Activated CD4-positive, alpha-beta memory T cell treated with anti-CD3 and anti-CD28 coated beads for 36 hours (primary cell): ENCODE measurements at regions not wholly inside any gene's neighbourhood (a gene's known extent, or its start where the extent isn't known, plus 50 kb on each side); places are given as distances from the start of the nearest gene placed in this dataset.
A peak's percentile ranks its signal among the peaks of the same experiment; 100 is the strongest.

Source experiments
- CTCF ChIA-PET: fragments of 350-600 bp; sonication (Branson Sonifier 250); formaldehyde crosslinking; loops from one replicate; lab custom pipeline; 2021; ENCODE audit warnings: antibody characterized with exemption, inconsistent platforms; lab: Charles Lee
- POLR2A ChIA-PET: fragments of 350-600 bp; sonication (Branson Sonifier 250); formaldehyde crosslinking; loops from one replicate; lab custom pipeline; 2021; ENCODE audit warnings: antibody characterized with exemption; lab: Charles Lee
- DNase-seq: peaks from one replicate; pipeline ENCODE4 v3.0.0-alpha.2; 2020
- H3K27ac Mint-ChIP-seq: one replicate; pipeline ENCODE4 v1.8.0; 2021; ENCODE audit warnings: mixed read lengths
- H3K27me3 Mint-ChIP-seq: one replicate; pipeline ENCODE4 v1.8.0; 2021; ENCODE audit warnings: mixed read lengths
- H3K36me3 Mint-ChIP-seq: one replicate; pipeline ENCODE4 v1.8.0; 2021; ENCODE audit warnings: mixed read lengths
- H3K4me1 Mint-ChIP-seq: one replicate; pipeline ENCODE4 v1.8.0; 2021; ENCODE audit warnings: low read depth, mixed read lengths
- H3K4me3 Mint-ChIP-seq: one replicate; pipeline ENCODE4 v1.8.0; 2021; ENCODE audit warnings: mild to moderate bottlenecking, mixed read lengths
- H3K9me3 Mint-ChIP-seq: one replicate; pipeline ENCODE4 v1.8.0; 2021; ENCODE audit warnings: mixed read lengths
- intact Hi-C: fragments of 100-400 bp; cut with micrococcal nuclease; formaldehyde crosslinking; loops from one replicate; pipeline ENCODE4 v1.15.1; 2023

DNA sequence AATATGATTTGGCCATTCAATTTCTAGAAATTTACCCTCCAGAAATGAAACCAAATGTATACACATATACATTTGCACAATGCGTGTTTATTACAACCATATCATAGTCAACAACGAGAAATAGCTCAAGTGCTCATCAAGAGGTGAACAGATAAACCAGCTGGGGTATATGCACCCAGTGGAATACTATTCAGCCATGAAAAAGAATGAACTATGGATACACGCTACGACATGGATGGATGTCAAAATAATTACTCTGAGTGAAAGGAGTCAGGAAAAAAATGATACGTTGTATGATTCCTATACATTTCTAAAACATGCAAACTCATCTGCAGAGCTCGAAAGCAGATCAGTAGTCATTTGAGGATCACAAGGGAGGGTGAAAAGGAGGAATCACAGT lies 441.5 kb upstream of the ADAMTS16 start:
- Mint-ChIP-seq H3K9me3 (peaks cover 19% of the 10 kb centered on the region), H3K27me3 (no peaks in the 10 kb centered on the region), H3K4me1 (no peaks in the 10 kb centered on the region), H3K27ac (no peak overlapping the region), H3K36me3 (no peaks in the 10 kb centered on the region), H3K4me3 (no peak overlapping the region)
- ChIA-PET POLR2A (no interaction called here), CTCF (no interaction called here)
- intact Hi-C loops, result no loop called here
- no peak for DNase-seq

DNA sequence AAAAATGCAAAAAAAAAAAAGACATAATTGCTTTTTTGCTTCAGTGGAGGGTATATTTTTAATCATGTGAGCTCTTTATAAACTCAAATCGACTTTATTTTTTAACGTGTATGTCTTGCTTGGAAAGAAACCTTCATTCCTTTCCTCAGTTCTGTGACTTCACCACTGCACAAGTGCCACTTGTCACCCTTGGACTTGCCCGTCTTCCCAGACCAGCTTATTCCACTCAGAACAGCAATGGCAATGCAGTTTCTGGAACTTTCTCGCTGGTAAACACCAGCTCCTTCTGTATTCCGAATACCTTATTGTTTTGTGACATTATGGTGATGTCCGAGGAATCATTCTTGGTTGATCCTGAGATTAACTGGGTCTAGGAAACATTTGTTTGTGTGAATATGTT lies 440.5 kb upstream of the ADAMTS16 start:
- POLR2A ChIA-PET, result no interaction called here
- intact Hi-C loops, result no loop called here
- CTCF ChIA-PET, result interaction anchor here (0.6 kb wide), 1 partner anchor 1049 kb away, joined by 3 read pairs; no protein-coding TSS in a partner anchor

DNA sequence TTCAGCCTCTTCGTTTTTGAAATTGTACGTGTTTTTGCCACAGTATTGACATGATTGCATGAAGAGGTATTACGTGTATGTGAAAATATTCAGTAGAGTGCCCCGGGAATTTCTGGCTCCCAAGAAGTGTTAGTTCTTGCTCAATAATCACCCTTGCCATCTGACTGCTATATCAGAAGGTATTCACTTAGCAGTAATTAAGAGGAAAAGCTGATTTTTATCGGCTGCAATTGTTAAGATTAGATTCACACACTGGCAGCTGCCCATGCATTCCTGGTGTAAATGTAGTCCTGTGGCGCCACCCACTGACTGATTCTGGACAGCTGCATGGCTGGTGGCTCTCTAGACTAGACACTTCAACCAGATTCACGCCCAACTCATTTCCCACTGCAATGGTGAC lies 440.1 kb upstream of the ADAMTS16 start:
- DNase-seq, result peak; percentile 22
- peaks cover 13% of the 10 kb centered on the region for H3K9me3 Mint-ChIP-seq
- POLR2A ChIA-PET, result no interaction called here
- no peak overlapping the region for H3K27ac Mint-ChIP-seq
- CTCF ChIA-PET, result no interaction called here
- intact Hi-C loops, result no loop called here
- no peaks in the 10 kb centered on the region for H3K27me3 Mint-ChIP-seq
- no peaks in the 10 kb centered on the region for H3K4me1 Mint-ChIP-seq
- H3K36me3 Mint-ChIP-seq, result no peaks in the 10 kb centered on the region
- no peak overlapping the region for H3K4me3 Mint-ChIP-seq

More for the DNA sequence above, 440.5 kb upstream of the ADAMTS16 start:
- H3K9me3 Mint-ChIP-seq, result peaks cover 13% of the 10 kb centered on the region
- no peak for DNase-seq
- H3K4me3 Mint-ChIP-seq, result no peak overlapping the region
- H3K27me3 Mint-ChIP-seq, result no peaks in the 10 kb centered on the region
- H3K4me1 Mint-ChIP-seq, result no peaks in the 10 kb centered on the region
- no peak overlapping the region for H3K27ac Mint-ChIP-seq
- no peaks in the 10 kb centered on the region for H3K36me3 Mint-ChIP-seq

DNA sequence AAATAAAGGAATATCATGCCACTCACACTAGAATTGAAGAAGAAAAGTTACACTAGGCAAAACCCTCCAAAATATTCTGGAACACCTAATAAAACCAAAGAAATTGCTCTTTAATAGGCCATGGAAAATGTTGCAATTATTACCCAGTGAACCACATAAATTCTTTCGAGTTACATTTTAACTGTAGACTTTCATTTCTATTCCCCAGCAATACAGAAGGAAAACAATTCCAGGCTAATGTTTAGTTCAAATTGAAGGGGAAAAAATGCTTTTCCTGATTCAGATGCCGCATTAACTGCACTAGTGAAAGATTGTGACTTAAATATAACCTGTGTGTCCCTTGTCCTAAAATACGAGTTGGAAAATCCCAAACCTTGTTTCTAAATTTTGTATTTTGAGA lies 439.3 kb upstream of the ADAMTS16 start:
- Mint-ChIP-seq H3K27me3 (no peaks in the 10 kb centered on the region), H3K27ac (no peak overlapping the region), H3K36me3 (no peaks in the 10 kb centered on the region), H3K4me1 (no peaks in the 10 kb centered on the region), H3K9me3 (peaks cover 10% of the 10 kb centered on the region), H3K4me3 (no peak overlapping the region)
- CTCF ChIA-PET, result no interaction called here
- no peak for DNase-seq
- POLR2A ChIA-PET, result no interaction called here
- intact Hi-C loops, result no loop called here

DNA sequence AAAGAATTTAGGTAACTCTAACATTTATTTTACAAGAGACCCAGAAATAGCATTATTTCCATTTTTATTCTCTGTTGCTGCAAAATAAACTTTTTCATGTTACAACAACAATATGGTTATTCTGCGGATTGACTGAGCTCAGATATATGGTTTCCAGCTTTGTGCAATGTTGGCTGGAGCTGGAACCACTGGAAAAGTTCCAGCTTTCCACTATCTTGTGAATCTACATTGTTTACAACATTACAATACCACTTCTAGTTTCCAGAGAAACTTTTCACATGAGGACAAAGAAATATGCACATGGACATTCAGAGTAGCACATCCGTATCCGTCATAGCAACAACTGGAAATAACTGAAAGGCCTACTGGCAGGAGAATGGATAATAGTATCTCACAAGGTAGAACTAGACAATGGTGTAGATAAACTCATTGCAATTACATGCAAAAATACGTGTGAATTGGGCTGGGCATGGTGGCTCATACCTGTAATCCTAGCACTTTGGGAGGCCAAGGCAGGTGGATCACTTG lies 436.1 kb upstream of the ADAMTS16 start:
- CTCF ChIA-PET, result no interaction called here
- Mint-ChIP-seq H3K9me3 (peaks cover 10% of the 10 kb centered on the region), H3K27ac (no peak overlapping the region), H3K4me3 (no peak overlapping the region), H3K36me3 (no peaks in the 10 kb centered on the region), H3K27me3 (no peaks in the 10 kb centered on the region), H3K4me1 (no peaks in the 10 kb centered on the region)
- intact Hi-C loops, result no loop called here
- POLR2A ChIA-PET, result no interaction called here
- DNase-seq, result no peak

DNA sequence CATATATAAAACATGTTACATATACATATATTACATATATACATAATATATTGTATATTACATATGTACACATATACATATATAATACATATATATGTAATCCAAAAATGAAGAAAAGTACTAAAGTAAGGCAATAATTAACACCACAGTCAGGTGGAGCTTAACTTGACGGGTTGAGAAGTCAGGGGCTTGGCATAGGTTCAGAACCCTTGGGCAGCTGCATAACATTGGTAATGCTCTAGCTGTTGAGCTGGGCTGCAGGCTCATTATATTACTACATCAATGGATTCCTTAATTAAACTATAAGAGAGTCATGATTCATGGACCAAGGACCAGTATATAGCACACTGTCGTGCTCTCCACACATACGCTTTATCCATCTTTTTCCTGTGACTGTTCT lies 435.2 kb upstream of the ADAMTS16 start:
- ChIA-PET CTCF (no interaction called here), POLR2A (no interaction called here)
- no peak for DNase-seq
- Mint-ChIP-seq H3K27me3 (no peaks in the 10 kb centered on the region), H3K27ac (no peak overlapping the region), H3K4me1 (no peaks in the 10 kb centered on the region), H3K9me3 (peaks cover 10% of the 10 kb centered on the region), H3K36me3 (no peaks in the 10 kb centered on the region), H3K4me3 (no peak overlapping the region)
- intact Hi-C loops, result no loop called here

DNA sequence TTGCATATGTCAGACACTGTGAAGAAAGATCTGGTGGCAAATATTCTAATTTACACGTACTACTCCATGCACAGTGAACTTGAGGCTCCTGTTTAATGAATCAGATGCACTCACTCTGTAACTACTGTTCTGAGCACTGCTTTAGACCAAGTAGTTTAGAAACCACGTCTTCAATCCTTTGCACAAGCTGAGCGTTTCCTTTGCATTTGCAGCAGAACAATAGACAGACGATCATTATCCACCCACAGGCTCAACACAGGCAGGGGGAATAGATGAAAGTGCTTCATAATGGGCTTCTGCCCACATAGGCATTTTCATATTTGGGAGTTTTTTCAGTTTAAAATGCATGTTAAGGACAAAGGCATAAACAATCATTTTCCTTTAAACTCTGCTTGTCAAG lies 423.3 kb upstream of the ADAMTS16 start:
- POLR2A ChIA-PET, result no interaction called here
- H3K4me1 Mint-ChIP-seq, result no peaks in the 10 kb centered on the region
- DNase-seq, result no peak
- H3K27me3 Mint-ChIP-seq, result no peaks in the 10 kb centered on the region
- no peak overlapping the region for H3K27ac Mint-ChIP-seq
- intact Hi-C loops, result no loop called here
- no peak overlapping the region for H3K4me3 Mint-ChIP-seq
- peaks cover 26% of the 10 kb centered on the region for H3K9me3 Mint-ChIP-seq
- no peaks in the 10 kb centered on the region for H3K36me3 Mint-ChIP-seq
- CTCF ChIA-PET, result no interaction called here

DNA sequence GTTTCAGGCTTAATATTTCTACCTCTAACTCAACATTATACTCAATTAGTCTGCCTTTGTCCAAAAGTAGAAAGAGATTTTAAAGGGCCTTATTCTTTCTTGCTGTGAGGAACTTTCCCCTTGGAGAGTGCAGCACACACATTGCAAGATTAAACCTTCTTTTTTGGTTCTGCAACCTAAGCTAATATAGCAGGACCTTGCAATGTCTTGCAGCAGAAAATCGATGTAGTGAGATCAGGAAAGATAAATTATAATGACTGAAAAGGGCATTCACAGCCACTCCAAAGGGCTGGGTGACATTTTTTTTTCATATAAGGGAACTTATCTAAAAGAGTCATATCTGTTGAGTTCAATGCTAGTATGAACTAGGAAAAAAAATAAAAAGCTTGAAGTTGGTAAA lies 422.7 kb upstream of the ADAMTS16 start:
- ChIA-PET POLR2A (no interaction called here), CTCF (no interaction called here)
- DNase-seq, result no peak
- H3K9me3 Mint-ChIP-seq, result peaks cover 20% of the 10 kb centered on the region
- H3K4me1 Mint-ChIP-seq, result no peaks in the 10 kb centered on the region
- no peak overlapping the region for H3K4me3 Mint-ChIP-seq
- no peaks in the 10 kb centered on the region for H3K27me3 Mint-ChIP-seq
- no peak overlapping the region for H3K27ac Mint-ChIP-seq
- intact Hi-C loops, result no loop called here
- no peaks in the 10 kb centered on the region for H3K36me3 Mint-ChIP-seq

DNA sequence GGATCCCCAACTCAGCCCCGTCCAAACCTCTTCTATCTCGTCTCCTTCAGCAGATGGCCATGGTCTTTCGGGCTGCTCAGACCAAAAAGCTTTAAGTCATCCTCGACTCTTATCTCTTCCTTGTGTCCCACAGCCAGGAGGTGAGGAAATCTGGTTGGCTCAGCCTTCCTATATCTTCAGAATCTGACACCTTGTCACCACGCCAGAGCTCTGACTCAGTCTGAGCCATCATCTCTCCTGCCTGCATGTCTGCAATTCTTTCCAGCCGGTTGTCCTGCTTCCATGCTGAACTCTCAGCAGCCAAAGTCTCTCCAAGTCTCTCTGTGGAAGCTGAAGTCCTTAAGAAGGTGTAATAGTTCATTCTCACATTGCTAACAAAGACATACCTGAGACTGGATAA lies 419.3 kb upstream of the ADAMTS16 start:
- Mint-ChIP-seq H3K4me3 (no peak overlapping the region), H3K9me3 (peaks cover 8% of the 10 kb centered on the region), H3K27ac (no peak overlapping the region), H3K36me3 (no peaks in the 10 kb centered on the region), H3K4me1 (no peaks in the 10 kb centered on the region), H3K27me3 (no peaks in the 10 kb centered on the region)
- intact Hi-C loops, result no loop called here
- DNase-seq, result no peak
- CTCF ChIA-PET, result no interaction called here
- POLR2A ChIA-PET, result no interaction called here

DNA sequence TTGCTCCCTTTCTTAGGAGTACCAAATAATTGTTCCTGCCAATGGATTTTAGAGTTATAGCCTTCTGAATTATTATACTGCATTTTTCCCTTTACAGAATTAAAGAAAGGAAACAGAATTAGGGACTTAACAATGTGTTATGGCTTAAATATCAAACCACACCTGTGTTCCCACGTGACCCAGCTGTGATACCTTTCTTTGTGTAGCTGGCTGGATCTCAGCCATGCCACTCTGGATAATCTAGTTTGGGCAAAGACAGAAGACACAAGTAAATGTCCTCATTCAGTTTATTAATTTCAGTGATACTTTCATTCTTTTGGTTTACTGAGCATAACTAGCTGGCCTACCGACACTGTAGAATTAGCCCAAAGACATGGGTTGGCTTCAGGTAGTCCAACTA lies 417.2 kb upstream of the ADAMTS16 start:
- intact Hi-C loops, result no loop called here
- POLR2A ChIA-PET, result no interaction called here
- no peaks in the 10 kb centered on the region for H3K4me1 Mint-ChIP-seq
- CTCF ChIA-PET, result no interaction called here
- H3K9me3 Mint-ChIP-seq, result peaks cover 8% of the 10 kb centered on the region
- no peaks in the 10 kb centered on the region for H3K36me3 Mint-ChIP-seq
- H3K27me3 Mint-ChIP-seq, result no peaks in the 10 kb centered on the region
- H3K27ac Mint-ChIP-seq, result no peak overlapping the region
- DNase-seq, result no peak
- H3K4me3 Mint-ChIP-seq, result no peak overlapping the region

DNA sequence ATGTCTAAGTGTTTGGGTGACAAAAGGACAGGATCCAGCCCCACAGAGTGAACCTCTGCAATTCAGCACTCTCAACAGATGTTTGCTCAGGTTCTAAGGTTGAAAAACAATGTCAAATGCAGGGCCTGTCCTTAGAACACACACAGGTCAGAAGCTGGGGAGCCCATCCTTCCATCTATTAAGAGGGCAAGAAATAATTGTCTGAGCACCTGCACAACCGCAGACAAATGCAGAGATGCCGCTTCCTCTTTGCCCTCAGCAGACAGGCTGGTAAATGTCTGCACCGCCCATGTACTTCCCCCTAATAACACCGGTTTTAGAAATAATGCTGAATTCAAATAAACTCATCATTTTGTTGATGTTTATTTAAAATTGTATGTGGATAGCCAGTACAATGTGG lies 414.5 kb upstream of the ADAMTS16 start:
- CTCF ChIA-PET, result no interaction called here
- POLR2A ChIA-PET, result no interaction called here
- intact Hi-C loops, result no loop called here

DNA sequence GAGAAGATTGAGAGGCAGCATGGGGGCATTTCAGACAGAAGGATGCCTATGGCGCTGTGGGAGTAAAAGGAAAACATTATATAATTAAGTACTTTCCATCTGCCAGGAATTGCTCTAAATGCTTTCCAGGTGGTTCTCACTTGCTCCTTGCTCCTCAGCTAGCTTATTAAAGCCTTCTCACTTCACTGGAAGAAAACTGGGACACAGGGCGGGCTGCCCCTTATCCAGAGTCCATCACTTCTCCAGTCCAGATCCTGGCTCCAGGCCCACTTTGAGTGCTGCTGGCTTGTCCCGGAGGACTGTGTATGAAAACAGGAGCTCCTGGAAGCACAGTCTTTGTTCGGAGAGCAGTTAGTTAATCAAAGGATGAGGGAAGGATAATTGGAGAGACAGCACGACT lies 409.9 kb upstream of the ADAMTS16 start:
- Mint-ChIP-seq H3K4me1 (no peaks in the 10 kb centered on the region), H3K9me3 (peaks cover 10% of the 10 kb centered on the region), H3K27me3 (no peaks in the 10 kb centered on the region), H3K4me3 (no peak overlapping the region), H3K36me3 (no peaks in the 10 kb centered on the region), H3K27ac (no peak overlapping the region)
- POLR2A ChIA-PET, result no interaction called here
- CTCF ChIA-PET, result no interaction called here
- intact Hi-C loops, result no loop called here
- DNase-seq, result no peak

More for the DNA sequence above, 414.5 kb upstream of the ADAMTS16 start:
- Mint-ChIP-seq H3K4me1 (no peaks in the 10 kb centered on the region), H3K27me3 (no peaks in the 10 kb centered on the region), H3K36me3 (no peaks in the 10 kb centered on the region), H3K9me3 (peaks cover 12% of the 10 kb centered on the region), H3K27ac (no peak overlapping the region), H3K4me3 (no peak overlapping the region)
- no peak for DNase-seq

DNA sequence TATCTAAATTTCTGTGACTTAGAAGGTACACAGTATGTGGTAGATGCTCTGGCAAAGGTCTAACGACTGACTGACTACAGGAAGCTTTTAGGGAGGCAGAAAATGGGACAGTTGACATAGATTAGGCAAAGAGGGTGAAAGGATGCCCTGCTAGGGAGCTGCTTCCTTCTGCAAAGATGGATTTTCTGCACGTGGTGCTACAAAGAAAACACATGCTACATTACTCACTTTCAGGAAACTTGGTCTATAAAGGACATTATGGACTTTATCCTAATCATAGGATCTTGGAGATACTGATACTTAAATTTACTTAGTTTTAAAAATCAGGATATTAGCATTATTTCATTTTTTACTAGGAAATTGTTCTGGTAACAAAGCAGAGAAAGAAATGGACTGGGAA lies 405.8 kb upstream of the ADAMTS16 start:
- POLR2A ChIA-PET, result no interaction called here
- CTCF ChIA-PET, result no interaction called here
- Mint-ChIP-seq H3K27ac (no peak overlapping the region), H3K4me3 (no peak overlapping the region), H3K4me1 (no peaks in the 10 kb centered on the region), H3K27me3 (no peaks in the 10 kb centered on the region), H3K36me3 (no peaks in the 10 kb centered on the region), H3K9me3 (peaks cover 21% of the 10 kb centered on the region)
- intact Hi-C loops, result no loop called here
- no peak for DNase-seq
